Motor neuron (in vitro differentiated cells): ENCODE measurements at regions not wholly inside any gene's neighbourhood (a gene's known extent, or its start where the extent isn't known, plus 50 kb on each side); places are given as distances from the start of the nearest gene placed in this dataset.
"Not testable (repeated sequence)": the region's sequence is repeated elsewhere in the genome, so short reads cannot be mapped to it uniquely, and the experiment has no call there.

Experiments used
- ATAC-seq, 8 experiments: fragments of 200-7000 bp; cut with Tn5 transposase; replicated peaks in 6 of 8; 2 replicates each; pipeline ENCODE4 v1.8.0; 2021; ENCODE audit warnings: mild to moderate bottlenecking in 8 of 8, moderate library complexity in 8 of 8
- H3K27ac ChIP-seq, 2 donors: fragments of 250-450 bp; sonication (Bioruptor Pico); 2 replicates each; pipeline ENCODE4 v1.9.0; 2021; ENCODE audit warnings: antibody characterized with exemption in 2 of 2, mild to moderate bottlenecking in 2 of 2, moderate library complexity in 1 of 2
- H3K4me1 ChIP-seq, 2 donors: fragments of 250-450 bp; sonication (Bioruptor Pico); replicated peaks in 1 of 2; 2 replicates each; pipeline ENCODE4 v1.6.1; 2021; ENCODE audit warnings: antibody characterized with exemption in 2 of 2, mild to moderate bottlenecking in 2 of 2, moderate library complexity in 1 of 2
- H3K4me3 ChIP-seq, 5 donors: fragments of 250-450 bp; sonication (Bioruptor Pico); 2 replicates each; pipeline ENCODE4 v1.9.0; 2021; ENCODE audit warnings: antibody characterized with exemption in 5 of 5, mild to moderate bottlenecking in 5 of 5, moderate library complexity in 4 of 5
- WGBS, 10 experiments: fragments of 450-650 bp; shearing (Covaris generic); methylation state at CpG; one replicate each; pipeline ENCODE4 v1.0.0; 2022; 5-methylcytosine and 5-hydroxymethylcytosine counted together
- in situ Hi-C, 9 experiments: fragments of 400-800 bp; cut with MboI; loops; one replicate each; pipeline ENCODE4 v1.15.0; 2021; ENCODE audit warnings: low sequenced_read_pairs in 9 of 9, low pct_unique_long_range_greater_than_20kb in 2 of 9; ENCODE audit not compliant: unreplicated experiment in 9 of 9

DNA sequence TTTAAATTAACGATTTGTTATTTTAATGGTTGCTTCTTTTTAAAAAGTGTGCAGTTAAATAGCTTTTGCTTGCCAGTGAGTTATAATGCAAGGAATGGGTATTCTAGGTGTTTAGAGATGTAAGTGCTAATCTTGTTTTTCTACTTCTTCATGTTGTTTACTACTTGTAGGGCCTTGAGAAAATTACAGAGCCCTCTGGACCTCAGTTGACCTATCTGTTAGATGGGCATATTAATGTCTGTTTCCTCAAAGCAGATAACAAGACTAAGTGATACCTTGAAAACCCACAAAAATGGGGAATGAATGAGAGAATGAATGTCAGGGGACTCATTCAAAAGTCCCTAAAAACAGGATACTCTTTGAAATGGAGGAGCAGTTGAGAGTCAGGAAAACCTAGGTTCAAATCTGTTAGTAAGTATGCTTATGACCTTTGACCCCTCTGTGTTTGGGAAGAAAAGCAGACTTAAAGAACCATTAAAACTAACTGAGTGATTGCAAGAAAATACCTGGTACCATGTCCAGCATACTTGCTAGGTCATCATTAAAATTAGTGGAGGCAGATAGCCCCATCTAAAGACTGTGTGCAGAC is 419.5 kb downstream of the EDEM1 start:
- ATAC-seq = no peak
- in situ Hi-C loops = no loop called here
- Histone ChIP-seq H3K4me1 (no peaks in the 10 kb centered on the region), H3K4me3 (no peak overlapping the region), H3K27ac (no peak overlapping the region)
- WGBS, 10 experiments = 0 to 100% (median 76%) methylated on average over 1 of the region's 1 CpG; no CpG with 5 or more reads in 4 of the 10 experiments

DNA sequence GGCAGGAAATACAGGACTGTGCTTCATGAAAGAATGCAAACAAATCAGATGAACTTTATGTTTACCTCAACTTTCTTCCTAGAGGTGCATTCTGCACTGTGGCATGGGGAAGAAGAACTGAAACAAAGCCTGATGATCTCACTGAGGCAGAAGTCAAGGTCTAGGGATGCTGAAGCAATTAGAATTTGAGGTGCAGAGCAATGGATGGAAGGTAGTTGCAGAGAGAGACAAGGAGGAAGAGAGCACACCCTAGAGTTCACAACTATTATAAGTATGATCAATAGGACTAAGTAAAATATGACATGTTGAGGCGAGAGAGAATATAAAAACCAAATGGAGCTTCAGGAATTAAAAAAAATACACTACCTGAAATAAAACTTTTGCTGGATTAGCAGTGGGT is 420.1 kb downstream of the EDEM1 start:
- 0 to 64% (median 26%) methylated on average over 1 of the region's 1 CpG for WGBS, 10 experiments
- no peak for ATAC-seq
- Histone ChIP-seq H3K4me1 (no peaks in the 10 kb centered on the region), H3K27ac (no peak overlapping the region), H3K4me3 (no peak overlapping the region)
- in situ Hi-C loops = no loop called here

DNA sequence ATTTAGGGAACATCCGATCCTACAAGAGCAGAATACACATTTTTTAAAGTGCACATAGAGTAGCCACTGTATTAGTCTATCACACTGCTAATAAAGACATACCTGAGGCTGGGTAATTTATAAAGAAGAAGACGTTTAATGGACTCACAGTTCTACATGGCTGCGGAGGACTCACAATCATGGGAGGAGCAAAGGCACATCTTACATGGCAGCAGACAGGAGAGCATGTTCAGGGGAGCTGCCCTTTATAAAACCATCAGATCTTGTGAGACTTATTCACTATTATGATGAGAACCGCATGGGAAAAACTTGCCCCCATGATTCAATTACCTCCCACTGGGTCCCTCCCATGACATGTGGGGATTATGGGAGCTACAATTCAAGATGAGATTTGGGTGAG is 421.5 kb downstream of the EDEM1 start:
- in situ Hi-C loops, ATAC-seq: not testable (repeated sequence)

DNA sequence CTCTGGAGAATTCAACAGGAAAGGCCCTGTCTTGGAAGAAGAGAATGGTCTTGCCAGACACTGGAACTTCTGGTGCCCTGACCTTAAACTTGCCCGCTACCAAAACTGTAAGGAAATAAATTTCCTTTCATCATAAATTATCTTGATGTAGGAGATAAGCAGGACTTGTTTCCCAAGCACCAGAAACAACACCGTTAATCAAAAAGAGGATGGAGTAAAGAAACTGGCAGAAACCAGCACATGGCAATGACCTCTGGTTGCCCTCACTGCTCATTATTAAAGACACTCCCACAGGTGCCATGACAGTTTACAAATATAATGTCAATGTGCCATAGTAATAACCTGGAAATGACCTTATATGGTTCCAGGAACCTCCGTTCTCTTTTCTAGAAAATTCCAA is 426.1 kb downstream of the EDEM1 start:
- peaks cover 0 to 3% of the 10 kb centered on the region in 2 donors for H3K4me1 ChIP-seq
- no peak overlapping the region for H3K4me3 ChIP-seq
- H3K27ac ChIP-seq = no peak overlapping the region
- ATAC-seq = peak in 2 of 8 experiments; percentile 22 to 57
- in situ Hi-C loops = no loop called here
- 6 to 83% (median 40%) methylated on average over 1 to 3 of the region's 3 CpGs; no CpG with 5 or more reads in 4 of the 10 experiments for WGBS, 10 experiments

More for the DNA sequence above, 421.5 kb downstream of the EDEM1 start:
- 0 to 100% (median 72%) methylated on average over 1 to 4 of the region's 4 CpGs for WGBS, 10 experiments
- H3K27ac ChIP-seq, H3K4me3 ChIP-seq, H3K4me1 ChIP-seq: not testable (repeated sequence)

DNA sequence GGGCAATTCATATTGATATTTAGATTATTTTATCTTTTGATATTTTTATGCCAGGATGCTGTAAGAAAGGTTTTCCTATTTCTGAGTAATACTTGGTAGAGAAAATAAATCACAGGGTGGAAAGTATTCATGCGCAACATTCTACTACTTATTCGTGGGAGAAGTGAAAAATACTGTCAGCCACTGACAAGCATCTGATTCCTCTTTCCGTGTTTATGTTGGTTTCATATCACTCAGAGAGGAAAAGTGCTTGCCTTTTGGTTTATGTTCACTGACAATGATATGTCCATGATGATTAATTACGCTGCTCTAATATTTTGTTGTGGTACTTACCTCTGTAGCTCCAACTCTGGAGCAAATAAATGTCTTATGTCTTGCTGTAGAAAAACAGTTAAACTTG is 429.4 kb downstream of the EDEM1 start:
- Histone ChIP-seq H3K27ac (no peak overlapping the region), H3K4me1 (peaks cover 0 to 3% of the 10 kb centered on the region in 2 donors), H3K4me3 (no peak overlapping the region)
- WGBS, 10 experiments = 0 to 85% (median 53%) methylated on average over 1 to 4 of the region's 4 CpGs; no CpG with 5 or more reads in 1 of the 10 experiments
- ATAC-seq = no peak
- in situ Hi-C loops = no loop called here

DNA sequence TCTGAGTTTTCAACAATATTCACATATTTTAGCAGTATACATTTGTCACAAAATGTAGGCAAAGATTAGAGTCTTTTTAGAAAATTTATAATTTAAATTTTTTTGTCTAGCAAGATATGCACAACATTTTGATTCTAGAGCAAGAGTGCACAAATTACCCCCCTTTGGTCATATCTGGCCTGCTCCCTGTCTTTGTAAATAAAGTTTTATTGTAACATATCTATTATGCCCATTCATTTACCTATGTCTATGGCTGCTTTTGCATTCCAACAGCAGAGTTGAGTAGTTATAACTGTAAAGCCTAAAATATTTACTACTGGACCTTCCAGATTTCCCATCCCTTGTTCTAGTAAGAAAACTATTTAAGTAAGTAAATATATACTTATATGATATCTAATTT is 430.7 kb downstream of the EDEM1 start:
- Histone ChIP-seq H3K4me3 (no peak overlapping the region), H3K27ac (no peak overlapping the region), H3K4me1 (peaks cover 0 to 3% of the 10 kb centered on the region in 2 donors)
- no peak for ATAC-seq
- in situ Hi-C loops = no loop called here

DNA sequence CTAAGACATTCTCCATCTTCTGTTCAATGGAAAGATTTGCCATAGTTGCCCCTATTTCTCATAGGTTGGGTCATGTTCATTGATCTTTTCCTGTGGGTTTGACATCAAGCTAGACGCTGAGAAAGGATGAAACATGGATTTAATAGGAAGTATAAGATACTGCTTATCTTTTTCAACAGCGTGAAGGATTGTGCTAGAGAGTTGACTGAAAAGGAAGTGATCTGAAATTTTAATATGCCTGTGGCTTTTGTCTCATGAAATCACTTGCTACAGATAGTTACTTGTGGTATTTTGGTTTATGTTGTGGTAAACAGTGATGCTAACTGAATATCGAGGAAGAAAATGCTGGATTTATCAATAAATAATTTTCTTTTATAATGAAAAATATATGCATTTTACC is 442.9 kb downstream of the EDEM1 start:
- Histone ChIP-seq H3K4me3 (no peak overlapping the region), H3K27ac (no peak overlapping the region), H3K4me1 (no peaks in the 10 kb centered on the region)
- in situ Hi-C loops = no loop called here
- 13 to 100% (median 59%) methylated on average over 1 to 3 of the region's 3 CpGs for WGBS, 10 experiments
- no peak for ATAC-seq

DNA sequence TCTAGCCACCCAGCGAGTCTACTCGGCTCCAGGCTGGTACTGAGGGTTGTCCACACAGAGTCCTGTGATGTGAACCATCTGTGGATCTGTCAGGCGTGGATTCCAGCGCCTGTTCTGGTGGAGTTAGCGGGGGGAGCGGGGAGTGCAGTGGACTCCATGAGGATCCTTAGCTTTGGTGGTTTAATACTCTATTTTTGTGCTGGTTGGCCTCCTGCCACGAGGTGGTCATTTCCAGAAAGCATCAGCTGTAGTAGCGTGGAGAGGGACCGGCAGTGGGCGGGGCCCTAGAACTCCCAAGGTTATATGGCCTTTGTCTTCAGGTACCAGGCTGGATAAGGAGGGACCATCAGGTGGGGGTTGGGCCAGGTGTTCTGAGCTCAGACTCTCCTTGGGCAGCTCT is 446.5 kb downstream of the EDEM1 start:
- in situ Hi-C loops = no loop called here
- Histone ChIP-seq H3K4me3 (no peak overlapping the region), H3K4me1 (no peaks in the 10 kb centered on the region), H3K27ac (no peak overlapping the region)
- 0 to 100% (median 82%) methylated on average over 1 to 6 of the region's 10 CpGs; no CpG with 5 or more reads in 5 of the 10 experiments for WGBS, 10 experiments
- no peak for ATAC-seq

DNA sequence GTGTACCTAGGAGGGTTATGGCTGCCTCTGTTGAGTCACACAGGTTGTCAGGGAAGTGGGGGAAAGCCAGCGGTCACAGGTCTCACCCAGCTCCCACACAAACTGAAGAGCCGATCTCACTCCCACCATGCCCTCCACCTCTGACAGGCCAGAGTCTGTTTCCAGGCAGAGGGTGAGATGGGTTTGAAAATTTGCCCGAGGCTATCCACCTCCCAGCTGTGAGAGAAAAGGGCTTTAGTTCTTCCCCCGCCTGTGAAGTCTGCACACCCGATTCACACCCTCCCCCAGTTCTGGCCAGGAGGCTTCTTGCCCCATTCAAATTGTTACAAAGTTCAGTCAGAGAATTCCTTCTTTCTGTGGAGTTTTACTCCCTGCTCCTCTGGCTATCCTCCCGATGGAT is 446.9 kb downstream of the EDEM1 start:
- H3K4me3 ChIP-seq = no peak overlapping the region
- in situ Hi-C loops = no loop called here
- ATAC-seq = no peak
- 20 to 74% (median 49%) methylated on average over 1 to 2 of the region's 6 CpGs; no CpG with 5 or more reads in 6 of the 10 experiments for WGBS, 10 experiments
- no peaks in the 10 kb centered on the region for H3K4me1 ChIP-seq
- H3K27ac ChIP-seq = no peak overlapping the region

DNA sequence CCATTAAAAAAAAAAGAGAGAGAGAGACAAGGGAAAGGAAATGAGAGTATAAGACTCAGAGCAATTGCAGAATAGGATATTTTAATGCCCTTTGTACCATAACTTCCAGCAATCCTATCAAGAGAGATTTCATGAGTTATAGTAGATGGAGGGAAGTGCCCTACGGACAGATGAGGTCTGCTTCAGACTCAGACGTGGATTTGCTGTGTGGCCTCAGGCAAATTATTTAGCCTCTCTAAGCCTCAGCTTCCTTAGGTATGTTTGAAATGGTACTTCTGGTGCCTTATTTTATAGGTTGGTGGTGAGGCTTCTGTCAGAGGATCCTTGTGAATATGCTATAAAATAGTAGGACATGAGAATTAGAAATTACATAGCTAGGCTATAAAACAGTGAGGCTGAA is 448.2 kb downstream of the EDEM1 start:
- WGBS, 10 experiments = 0 to 100% (median 66%) methylated on average over 1 to 2 of the region's 2 CpGs; no CpG with 5 or more reads in 6 of the 10 experiments
- Histone ChIP-seq H3K27ac (no peak overlapping the region), H3K4me3 (no peak overlapping the region), H3K4me1 (no peaks in the 10 kb centered on the region)
- in situ Hi-C loops = no loop called here
- ATAC-seq = no peak

DNA sequence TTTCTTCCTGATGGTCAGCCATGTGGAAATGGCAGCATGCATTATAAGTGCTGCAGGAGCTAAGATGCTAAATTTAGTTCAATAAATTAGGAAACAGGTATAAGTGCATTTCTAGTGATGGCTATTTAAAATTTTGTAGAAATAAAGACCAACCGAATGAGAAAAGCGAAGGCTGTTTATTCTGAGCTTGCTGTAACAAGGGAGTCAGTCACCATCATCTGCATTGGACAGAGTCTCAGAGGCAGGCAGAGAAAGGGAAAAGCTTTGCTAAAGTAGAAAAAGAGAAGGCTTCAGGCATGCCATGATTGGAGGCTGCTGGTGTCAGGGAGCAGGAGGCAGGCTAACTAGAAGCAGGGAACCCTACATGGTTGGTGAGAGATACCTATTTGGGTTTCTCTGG is 451.0 kb downstream of the EDEM1 start:
- in situ Hi-C loops = no loop called here
- ATAC-seq = no peak
- WGBS, 10 experiments = 11 to 100% (median 90%) methylated on average over 1 to 2 of the region's 2 CpGs; no CpG with 5 or more reads in 2 of the 10 experiments
- Histone ChIP-seq H3K27ac (no peak overlapping the region), H3K4me1 (no peaks in the 10 kb centered on the region), H3K4me3 (no peak overlapping the region)

DNA sequence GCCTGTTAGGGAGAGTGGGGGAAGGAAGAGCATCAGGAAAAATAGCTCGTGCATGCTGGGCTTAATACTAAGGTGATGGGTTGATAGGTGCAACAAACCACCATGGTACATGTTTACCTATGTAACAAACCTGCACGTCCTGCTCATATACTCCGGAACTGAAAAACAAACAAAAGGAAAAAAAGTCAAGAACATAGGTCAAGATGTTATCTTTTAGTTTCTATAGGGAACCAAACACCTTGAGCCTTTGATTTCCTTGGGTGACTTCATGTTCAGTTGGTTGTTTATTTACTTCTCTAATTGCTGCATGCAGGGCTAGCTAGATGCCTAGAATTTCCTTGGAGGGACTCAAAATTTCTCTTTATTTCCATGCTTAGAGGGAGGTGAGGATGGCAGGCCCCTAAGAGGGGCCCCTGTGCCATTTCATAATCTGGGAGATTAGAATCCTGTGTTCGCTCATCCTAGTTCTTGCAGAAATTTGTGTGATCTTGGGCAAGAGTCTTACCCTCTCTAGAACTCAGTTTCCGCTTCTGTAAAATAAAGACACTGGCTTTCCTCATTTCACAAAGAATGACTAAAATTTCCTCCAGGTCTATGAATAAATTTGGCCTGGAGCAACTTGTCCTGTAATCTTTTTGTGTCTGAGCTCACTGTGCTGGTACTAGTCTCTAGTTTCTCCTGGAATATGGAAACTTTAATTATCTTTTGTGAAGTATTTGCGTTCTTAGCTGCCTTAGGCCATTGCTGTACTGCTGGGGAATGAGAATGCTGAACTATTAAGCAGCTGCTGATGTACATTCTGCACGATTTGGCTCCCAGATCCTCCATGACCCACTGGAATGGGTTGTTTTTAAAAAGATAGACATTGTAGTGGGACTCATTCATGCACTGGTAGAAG is 457.5 kb downstream of the EDEM1 start:
- WGBS, 10 experiments = 7 to 85% (median 42%) methylated on average over 1 to 6 of the region's 7 CpGs
- Histone ChIP-seq H3K27ac (no peak overlapping the region), H3K4me3 (no peak overlapping the region), H3K4me1 (no peaks in the 10 kb centered on the region)
- in situ Hi-C loops = no loop called here
- ATAC-seq = peak in 2 of 8 experiments; percentile 43 to 54

DNA sequence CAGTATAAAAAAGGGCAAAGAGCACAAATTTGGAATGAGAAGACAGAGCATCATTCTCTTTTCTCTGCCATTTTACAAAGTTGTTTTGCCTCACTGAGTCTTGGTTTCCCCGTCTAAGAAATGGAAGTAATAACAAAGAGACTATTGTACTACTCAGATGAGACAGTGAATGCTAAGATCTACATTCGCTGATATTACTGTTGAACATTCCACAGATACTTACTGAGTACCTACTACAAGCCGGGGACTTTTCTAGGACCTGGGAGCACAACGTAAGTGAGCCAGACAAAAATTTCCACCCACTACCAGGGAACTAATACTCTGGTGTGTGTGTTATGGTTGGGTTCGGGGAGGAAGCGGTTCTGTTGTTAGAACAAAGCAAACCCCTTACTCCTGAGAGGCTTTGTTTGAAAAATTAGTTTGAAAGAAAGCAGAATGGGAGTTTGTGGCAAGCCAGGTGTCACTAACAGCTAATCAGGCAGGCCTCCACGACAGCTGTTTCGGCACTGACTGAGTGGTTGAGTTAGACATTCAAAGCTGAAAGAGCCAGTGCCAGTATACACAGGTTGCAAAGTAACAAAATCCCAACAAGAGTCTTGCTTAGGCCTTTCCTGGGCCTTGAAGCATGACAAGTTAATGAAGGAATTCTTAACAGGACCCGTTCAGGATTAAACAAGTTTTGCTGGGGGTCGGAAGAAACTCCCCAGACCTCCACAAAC is 458.3 kb downstream of the EDEM1 start:
- Histone ChIP-seq H3K4me1 (no peaks in the 10 kb centered on the region), H3K4me3 (no peak overlapping the region), H3K27ac (no peak overlapping the region)
- WGBS, 10 experiments = 3 to 94% (median 69%) methylated on average over 1 to 9 of the region's 10 CpGs
- no peak for ATAC-seq
- in situ Hi-C loops = no loop called here
